ENCODE measurements at regions not wholly inside any gene's neighbourhood (a gene's known extent, or its start where the extent isn't known, plus 50 kb on each side); places are given as distances from the start of the nearest gene placed in this dataset.
"Not testable (repeated sequence)": the region's sequence is repeated elsewhere in the genome, so short reads cannot be mapped to it uniquely, and the experiment has no call there.

DNA sequence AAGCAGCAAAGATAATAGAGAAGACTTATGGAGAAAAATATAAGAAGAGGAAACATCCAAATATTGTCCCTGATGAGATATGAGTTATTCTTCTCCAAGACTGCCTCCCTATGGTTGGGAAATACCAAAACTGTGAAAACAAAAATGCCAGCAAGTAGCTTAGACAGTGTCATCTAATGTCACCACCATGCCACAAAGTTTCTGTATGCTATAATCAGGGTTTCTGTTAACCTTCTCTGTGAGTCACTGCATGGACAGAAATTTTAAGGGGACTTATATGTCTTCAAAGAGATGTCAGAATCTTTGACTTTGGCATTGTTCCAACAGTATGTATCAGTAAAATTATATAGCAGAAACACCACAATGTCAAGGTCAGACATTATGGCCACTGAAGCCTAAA, 222.6 kb downstream of the KDM5D start:
- no peak for DNase-seq

DNA sequence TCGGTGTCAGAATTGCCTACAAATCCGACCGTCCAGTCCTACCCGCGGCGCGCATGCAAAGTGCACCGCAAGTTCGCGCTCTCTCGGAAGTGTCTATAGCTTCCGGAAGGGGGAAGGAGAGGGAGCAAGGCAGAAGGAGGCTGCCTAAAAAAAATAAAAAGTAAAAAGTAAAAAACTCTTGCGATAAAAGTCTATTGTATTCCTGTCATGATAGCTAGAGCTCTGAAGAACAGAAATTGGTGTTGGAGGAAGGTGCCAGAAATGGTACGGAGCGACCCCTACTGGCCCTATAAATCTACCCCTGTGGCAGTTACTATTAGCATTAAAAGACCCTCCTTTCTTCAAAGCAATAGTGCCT, 241.5 kb downstream of the KDM5D start:
- no peak for DNase-seq

DNA sequence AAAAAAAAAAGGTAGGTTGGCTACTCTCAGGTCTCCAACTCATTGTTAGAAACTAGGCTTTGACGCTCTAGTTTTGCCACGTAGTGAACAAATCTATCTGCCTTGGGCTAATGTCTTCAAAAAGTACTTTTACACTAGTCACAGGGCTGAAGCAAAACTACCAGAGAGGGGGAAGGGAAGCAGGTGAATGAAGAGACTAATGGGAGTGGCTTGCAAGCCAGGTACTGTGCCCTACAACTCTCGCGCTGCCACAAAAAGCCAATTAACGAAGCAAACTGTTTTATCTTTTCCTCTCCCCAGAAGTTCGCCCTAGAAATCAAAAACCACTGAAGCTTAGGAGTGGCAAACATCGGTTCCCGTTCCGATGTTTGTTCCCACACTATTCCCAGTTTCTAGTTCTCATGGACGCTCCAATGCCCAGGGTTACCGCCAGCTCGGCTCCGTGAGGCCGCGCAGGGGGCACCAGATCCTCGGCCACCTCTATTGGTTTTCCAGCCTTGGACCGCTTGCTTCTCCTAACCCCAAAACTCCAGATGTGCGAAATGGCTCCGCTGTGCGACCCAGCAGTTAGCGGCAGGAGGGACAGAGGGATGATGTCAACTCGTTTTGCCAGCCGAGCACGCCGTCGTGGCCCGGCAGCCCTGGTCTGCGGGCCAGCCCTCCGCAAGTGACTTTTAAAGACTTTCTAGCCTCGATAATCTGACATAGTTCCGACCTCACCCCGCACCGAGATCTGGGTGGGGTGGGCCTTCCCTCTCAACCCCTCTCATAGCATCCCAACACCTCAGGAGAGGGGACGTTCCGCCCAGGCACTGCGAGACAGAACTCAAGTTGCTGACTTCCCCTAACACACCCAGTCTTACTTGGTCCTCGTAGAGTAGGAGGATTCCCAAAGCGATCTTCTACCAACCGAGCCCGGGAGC, 242.1 kb downstream of the KDM5D start:
- DNase-seq = no peak

DNA sequence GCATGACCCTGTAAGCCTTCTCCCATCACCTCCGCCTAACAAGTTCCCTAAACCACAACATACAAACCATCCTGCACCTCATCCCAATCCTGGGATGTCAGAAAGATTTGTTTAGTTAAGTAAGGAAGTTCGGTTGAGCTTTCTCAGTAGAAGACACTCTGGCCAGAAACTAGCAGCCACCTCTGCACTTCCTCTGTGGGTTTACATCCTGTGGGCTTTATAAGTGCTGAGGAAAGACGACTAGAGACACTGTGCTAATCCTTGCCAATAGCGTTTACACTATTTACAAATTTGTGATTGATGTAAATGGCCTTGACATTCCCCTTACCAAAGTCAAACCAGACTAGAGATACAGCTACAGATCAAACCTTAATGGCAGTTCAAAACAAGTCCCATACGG, 246.0 kb downstream of the KDM5D start:
- no peak for DNase-seq

DNA sequence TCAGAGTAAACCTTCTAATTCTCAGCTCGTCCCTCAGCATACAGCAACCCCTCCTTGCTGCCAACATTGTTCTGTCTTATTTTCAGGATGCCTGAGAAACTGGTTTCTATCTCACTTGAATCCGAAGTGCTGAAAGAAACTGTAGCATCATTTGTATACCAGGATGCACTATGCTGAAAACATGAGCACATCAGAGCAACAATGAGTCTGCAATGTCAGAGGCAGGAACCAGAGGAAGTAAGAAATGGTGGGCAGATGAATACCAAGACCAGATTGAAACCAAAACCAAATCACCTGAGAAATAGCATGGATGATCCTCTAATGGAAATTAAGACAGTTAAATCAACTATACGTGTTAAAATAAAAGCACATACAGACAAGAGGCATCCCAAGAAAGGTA, 257.0 kb downstream of the KDM5D start:
- DNase-seq = no peak

DNA sequence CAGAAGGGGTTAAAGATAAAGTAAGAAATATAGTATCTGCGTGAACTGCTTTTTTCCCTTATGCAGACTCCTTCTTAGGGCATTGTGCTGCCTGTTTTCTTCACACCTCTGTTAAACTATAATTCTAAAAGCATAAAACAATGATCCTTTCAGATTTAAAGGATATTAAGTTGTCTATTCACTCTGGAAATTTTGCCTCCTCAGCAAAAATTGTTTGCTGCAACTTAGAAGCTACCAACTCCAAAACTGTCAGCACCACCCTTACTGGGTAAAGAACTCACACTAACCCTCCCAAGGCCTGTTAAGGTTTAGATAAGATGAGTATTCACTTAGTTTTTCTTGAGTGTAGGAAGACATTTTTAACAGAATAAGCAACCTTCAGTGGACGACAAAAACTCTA, 259.5 kb downstream of the KDM5D start:
- DNase-seq = no peak

DNA sequence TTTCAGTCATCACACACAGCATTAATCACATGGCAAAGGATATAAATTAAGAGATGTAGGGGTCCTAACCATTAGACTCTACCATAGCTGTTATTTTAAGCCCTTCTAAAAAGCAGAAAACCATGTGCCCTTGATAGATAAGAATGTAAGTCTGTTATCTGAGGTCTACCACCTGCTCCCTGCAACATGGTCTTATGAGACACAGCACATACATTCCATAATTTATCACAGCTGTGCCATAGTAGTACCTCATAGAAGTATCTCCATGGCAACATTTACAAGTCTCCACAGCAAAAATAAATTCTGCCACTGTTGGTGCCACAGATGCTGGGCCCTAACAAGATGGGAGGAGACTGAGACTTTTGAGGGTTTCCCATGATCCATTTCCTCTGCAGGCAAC, 265.4 kb downstream of the KDM5D start:
- DNase-seq = no peak

DNA sequence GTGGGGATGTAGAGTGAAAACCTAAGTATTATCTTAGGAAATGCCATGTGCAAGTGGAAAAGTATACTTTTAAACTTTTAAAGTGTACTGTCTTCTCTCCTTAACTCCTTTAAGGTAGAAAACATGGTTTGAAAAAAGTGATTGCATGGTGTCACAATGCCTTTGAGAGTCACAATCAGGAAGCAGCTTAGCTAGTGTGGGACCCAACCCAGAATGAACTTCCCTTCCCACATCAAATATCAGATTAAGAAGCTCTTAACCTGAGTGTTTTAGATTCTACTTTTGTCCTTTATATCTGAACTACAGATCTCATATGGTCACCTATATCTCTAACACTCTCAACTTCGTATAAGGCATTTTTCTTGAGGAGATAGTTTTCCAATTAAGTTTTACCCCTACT, 266.6 kb downstream of the KDM5D start:
- DNase-seq = no peak

DNA sequence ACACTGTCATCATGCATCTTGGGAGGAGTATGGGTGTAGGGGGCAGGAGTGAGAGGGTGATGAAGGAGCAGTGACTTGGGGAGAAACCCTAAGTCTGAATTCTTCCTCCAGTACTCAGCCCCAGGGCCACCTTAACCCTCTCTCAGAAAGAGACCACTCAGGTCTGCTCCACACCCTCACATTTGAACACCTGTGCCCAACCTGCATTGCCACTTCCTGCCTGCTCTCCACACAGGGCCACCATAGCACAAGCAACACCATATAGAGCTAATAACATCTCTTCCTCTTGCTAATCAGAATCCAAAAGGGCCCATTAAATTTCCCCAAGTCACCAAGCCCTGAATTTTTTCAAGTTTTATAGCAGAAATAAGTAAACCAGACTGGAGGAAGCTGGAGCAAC, 278.7 kb downstream of the KDM5D start:
- no peak for DNase-seq

DNA sequence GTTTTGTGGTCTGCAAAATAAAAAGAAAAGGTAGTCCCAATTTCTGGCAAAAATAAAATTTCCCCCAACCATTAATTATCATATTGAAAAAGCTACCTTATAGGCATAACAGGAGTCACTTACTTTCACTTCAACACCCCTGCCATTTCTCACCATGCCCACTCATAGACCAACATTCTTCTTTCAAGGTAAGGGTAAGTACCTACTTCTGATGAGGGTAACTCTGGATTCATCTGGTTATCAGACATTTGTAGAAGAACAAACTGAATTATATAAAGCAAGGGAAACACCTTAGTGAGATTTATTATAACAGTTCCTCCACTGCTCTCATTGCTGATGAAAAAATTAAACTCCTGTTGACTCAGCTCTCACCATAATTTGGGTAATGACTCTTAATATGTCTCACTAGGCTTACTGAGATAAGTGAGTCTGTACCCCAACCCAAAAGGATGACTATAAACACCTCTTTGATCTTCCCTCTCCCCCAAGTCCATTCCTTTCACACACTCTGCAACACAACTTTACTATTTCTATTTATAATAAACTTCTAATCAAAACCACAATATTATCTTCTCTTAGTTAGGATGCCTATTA, 287.6 kb downstream of the KDM5D start:
- no peak for DNase-seq

DNA sequence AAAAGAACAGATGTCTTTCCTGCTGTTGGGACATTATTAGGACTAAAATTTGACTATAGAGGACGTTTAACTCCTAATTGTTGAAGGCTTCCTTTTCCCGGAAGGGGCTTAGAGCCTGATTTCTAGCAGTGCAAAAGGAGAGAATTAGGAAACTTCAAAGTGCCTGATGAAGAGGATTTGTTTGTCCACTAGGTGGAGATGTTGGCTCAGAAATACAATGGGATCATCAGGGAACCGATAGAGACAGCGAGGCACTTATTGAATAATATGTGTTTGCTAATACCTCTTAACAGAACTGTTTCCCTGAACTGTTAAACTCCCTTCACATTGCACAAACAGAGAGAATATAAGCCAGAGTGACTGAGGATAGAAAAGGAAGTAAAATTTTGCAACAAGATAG, 311.5 kb downstream of the KDM5D start:
- DNase-seq = peak in 1 of 2 donors; percentile 36

DNA sequence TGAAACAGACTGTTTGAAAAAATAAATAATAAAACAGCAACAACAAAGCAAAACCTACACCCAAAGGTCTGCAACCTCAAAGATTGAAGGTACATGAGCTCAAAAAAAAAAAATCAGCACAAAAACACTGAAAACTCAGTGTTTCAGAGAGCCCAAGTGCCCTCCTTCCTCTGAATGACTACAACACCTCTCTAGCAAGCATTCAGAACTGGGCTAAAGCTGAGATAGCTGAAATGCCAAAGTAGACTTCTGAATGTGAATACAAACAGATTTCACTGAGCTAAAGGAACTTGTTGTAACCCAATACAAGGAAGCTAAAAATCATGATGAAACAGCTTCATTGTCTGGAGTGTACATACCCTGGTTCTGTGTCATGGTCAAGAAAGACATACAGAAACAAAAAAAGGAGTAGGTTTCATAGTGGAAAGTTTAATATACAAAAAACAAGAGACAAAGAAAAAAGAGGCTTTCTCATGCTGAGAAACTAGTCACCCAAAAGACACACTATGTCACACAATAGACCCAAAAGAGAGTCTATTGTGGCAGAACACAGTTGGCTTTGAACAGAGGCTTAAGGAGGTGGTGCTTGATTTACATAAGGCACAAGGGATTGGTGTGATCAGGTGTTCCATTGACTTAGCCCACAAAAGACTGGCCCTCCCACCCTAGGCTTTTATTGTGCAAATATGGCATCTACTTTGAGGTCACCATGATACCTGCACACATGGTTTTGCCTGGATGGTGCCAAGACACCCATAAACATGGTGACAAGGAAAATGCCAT, 316.6 kb downstream of the KDM5D start:
- DNase-seq = no peak

DNA sequence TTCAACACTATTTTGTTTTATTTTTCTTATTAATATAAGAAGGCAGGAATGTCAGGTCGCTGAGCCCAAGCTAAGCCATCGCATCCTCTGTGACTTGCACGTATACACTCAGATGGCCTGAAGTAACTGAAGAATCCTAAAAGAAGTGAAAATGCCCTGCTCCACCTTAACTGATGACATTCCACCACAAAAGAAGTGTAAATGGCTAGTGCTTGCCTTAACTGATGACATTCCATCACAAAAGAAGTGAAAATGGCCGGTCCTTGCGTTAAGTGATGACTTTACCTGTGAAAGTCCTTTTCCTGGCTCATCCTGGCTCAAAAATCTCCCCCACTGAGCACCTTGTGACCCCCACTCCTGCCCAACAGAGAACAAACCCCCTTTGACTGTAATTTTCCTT, 317.3 kb downstream of the KDM5D start:
- DNase-seq = not testable (repeated sequence)

DNA sequence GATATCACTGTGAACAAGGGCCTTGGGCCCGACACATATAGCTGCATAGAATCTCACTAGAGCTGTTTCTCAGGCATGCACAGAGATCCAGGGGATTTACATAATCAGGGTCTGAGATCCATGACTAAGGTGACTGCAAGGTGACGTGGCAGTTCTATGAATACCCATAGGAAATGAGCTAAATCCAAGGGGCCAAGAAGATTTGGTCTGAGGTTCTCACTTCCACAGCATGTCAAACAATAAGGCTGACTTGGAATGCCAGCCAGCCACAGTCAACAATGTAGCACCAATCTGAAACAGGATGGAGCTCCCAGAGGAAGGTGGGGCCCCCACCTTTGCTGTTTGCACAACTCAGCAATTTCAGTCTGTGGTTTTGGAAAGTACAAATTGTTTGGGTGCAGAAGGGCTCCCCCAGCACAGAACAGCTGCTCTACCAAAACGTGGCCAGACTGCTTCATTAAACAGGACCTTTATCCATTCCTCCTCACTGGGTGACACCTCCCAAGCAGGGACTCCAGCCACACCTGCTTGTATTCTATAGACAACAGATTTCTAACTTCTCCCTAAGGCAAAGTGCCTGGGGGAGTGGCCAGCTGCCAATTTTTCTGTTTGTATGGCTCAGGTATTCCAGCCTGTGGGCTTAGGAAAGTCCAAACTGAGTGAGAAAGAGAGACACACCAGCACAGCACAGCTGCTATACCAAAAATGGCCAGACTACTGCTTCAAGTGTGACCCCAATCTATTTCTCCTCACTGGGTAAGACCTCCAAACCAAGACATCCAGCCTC, 333.4 kb downstream of the KDM5D start:
- DNase-seq = no peak

DNA sequence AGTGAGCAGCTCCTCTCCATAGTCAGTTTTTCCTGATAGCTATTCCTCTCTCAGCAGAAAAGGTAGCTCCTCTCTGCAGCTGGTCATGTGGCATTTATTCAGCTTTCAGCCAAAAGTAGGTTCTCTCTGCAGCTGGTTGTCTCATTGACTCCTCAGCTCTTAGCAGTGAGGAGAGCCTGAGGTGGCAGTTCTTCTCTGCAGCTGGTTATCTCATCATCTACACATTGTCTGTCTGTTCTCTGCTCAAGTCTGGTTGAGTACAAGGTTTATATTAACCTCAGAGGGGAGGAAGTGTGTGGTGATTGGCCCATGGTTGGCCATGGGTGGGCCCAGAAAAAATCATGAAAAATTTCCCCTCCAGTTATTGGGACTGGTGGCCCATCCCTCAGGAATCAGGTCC, 338.3 kb downstream of the KDM5D start:
- no peak for DNase-seq

DNA sequence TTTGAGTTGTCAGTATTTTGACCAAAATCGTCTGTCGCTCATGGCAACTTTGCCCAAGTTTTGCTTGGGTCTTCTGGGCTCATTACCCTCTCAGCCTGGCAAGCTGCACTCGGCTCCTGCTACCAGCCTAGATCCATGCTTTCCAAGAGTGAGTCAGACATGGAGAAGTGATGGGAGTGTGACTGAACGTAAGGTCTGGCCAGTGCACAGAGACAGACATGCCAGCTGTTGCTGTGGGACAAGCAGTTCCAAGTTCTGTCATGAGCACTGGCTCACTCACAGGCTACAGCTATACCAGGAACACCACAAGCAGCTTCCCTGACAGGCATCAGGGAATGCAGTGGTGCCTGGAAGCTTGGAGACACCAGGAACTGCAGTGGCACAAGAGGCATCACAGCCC, 338.9 kb downstream of the KDM5D start:
- no peak for DNase-seq

DNA sequence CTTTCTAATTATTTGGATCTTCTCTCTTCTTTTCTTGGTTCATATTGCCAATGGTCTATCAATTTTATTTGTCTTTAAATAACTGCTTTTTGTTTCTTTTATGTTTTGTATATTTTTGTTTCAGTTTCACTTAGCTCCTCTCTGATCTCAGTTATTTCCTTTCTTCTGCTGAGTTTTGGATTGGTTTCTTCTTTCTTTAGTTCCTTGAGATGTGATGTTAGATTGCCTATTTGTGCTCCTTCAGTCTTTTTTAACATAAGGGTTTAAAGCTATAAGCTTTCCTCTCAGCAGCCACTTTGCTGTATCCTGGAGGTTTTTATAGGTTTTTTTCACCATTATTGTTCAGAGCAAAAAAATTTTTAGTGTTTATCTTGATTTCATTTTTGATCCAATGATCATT, 351.6 kb downstream of the KDM5D start:
- DNase-seq = no peak

DNA sequence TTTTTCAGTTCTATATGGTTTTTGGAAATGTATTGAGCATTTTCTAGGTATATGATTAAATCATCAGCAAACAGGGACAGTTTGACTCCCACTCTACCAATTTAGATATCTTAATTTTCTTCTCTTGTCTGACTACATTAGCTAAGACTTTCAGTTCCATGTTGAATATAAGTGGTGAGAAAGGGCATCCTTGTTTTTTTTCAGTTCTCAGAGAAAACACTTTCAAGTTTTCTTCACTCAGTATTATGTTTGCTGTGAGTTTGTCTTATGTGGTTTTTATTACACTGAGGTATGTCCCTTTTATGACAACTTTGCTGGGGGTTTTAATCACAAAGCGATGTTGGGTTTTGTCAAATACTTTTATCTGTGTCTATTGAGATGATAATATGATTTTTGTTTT, 352.6 kb downstream of the KDM5D start:
- DNase-seq = no peak

DNA sequence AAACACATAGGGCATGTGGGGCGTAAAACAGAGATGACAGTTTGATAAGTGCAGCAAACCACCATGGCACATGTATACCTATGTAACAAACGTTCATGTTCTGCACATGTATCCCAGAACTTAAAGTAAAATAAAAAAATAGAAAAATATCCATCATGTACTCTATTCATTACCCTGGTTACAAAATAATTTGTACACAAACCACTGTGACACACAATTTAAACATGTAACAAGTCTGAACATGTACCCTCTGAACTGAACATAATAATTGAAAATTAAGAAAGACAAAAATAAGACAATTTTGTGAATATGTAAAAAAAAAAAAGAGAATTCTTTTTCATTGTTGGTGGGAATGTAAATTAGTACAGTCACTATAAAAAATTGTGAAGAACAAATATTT, 379.2 kb downstream of the KDM5D start:
- DNase-seq = no peak

DNA sequence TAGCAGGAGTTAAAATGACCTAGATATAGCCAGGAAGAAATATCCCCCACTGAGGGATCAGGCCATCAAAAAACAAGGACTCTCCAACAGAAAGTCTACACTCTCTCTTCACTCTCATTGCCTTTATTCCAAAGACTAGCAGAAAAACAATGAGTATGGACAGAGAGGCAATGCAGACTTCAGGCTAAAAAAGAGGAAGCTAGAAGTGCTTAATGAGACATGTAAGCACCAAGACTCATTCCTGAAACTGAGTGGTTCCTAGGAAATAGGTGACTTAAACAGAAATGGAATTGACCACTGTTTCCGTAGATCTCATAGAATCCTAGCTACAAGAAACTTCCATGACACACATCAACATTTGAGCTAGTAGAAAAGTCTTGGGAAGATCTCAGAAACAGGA, 387.3 kb downstream of the KDM5D start:
- DNase-seq = no peak

DNA sequence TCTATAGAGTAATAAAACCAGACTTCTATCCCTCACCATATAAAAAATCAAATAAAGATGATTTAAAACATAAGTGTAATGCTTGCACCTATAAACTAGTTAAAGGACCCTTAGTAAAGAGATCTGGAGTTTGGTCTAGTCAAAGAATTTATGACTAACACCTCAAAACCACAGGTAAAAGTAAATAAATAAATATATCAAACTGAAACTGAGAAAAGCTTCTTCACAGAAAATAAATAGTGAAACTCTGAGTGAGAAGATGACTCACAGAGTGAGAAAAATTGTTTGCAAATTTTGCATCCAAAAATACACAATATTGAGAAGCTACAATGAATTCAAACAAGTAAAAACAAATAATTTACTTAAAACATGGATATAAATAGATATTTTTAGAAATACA, 387.8 kb downstream of the KDM5D start:
- no peak for DNase-seq

DNA sequence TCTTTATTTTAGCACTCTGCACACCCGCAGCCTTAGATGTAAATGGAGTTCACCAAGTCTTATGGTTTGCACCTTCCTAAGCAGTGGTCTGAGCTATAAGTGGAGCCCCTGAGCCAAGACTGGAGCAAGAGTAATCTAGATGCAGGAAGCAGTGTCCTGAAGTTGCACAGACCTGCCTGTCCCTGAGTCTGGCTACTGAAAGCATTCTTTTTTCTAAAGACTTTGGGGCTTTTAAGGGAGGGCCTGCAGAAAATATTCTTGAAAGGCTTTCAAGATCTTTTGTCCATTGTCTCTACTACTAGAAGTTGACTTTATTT, 389.7 kb downstream of the KDM5D start:
- DNase-seq = no peak
